IMR-90 (cell line): ENCODE measurements at regions not wholly inside any gene's neighbourhood (a gene's known extent, or its start where the extent isn't known, plus 50 kb on each side); places are given as distances from the start of the nearest gene placed in this dataset.

Source experiments
- ATAC-seq: fragments of 200-7000 bp; cut with Tn5 transposase; 2 replicates; pipeline ENCODE4 v1.9.1; 2020; ENCODE audit warnings: low read depth, mild to moderate bottlenecking, moderate library complexity
- BruUV-seq: library from RNA; stranded (reverse); fragments of 400-500 nt; replicated peaks from 2 replicates; lab custom pipeline; 2021; lab: Mats Ljungman, UMichigan
- CTCF ChIA-PET: fragments of 300-600 bp; formaldehyde crosslinking; extraction: SDS; loops from one replicate; lab custom pipeline; 2021; ENCODE audit warnings: antibody characterized with exemption; lab: Yijun Ruan, JAX
- POLR2A ChIA-PET: fragments of 300-600 bp; sonication (Branson Sonifier 250); formaldehyde crosslinking; loops from one replicate; lab custom pipeline; 2022; ENCODE audit warnings: antibody characterized with exemption; ENCODE audit not compliant: unreplicated experiment; lab: Charles Lee
- DNase-seq: peaks from one replicate; pipeline ENCODE4 v3.0.0; 2013
- H2AFZ ChIP-seq: replicated peaks from 2 replicates; pipeline ENCODE3; 2013; ENCODE audit warnings: low read length, mild to moderate bottlenecking; ENCODE audit not compliant: poor library complexity
- H2AK5ac ChIP-seq: 2 replicates; pipeline ENCODE4 v1.6.1; 2013; ENCODE audit warnings: low read depth, low read length, inconsistent platforms
- H2AK9ac ChIP-seq: replicated peaks from 2 replicates; pipeline ENCODE3; 2013; ENCODE audit warnings: mild to moderate bottlenecking, low read depth, low read length, moderate library complexity; ENCODE audit not compliant: poor library complexity
- H2BK120ac ChIP-seq: 2 replicates; pipeline ENCODE4 v1.6.1; 2013; ENCODE audit warnings: low read depth, low read length, inconsistent platforms
- H2BK15ac ChIP-seq: 3 replicates; pipeline ENCODE4 v1.6.1; 2013; ENCODE audit warnings: low read depth, low read length, inconsistent platforms
- H2BK20ac ChIP-seq: 2 replicates; pipeline ENCODE4 v1.6.1; 2013; ENCODE audit warnings: low read depth, mild to moderate bottlenecking, inconsistent platforms, low read length, moderate library complexity
- H2BK5ac ChIP-seq: 2 replicates; pipeline ENCODE4 v1.6.1; 2013; ENCODE audit warnings: mild to moderate bottlenecking, low read depth, low read length, inconsistent platforms; ENCODE audit not compliant: poor library complexity, severe bottlenecking
- H3K14ac ChIP-seq: replicated peaks from 2 replicates; pipeline ENCODE4 v1.6.1; 2013; ENCODE audit warnings: low read depth, low read length, inconsistent platforms
- H3K18ac ChIP-seq: 2 replicates; pipeline ENCODE4 v1.6.1; 2013; ENCODE audit warnings: low read depth, low read length, control low read depth
- H3K23ac ChIP-seq: 2 replicates; pipeline ENCODE4 v1.6.1; 2013; ENCODE audit warnings: low read depth, low read length, inconsistent platforms
- H3K27ac ChIP-seq: 2 replicates; pipeline ENCODE4 v1.5.1; 2013; ENCODE audit warnings: mild to moderate bottlenecking, control low read depth, low read length; ENCODE audit not compliant: insufficient read depth
- H3K27me3 ChIP-seq: 2 replicates; pipeline ENCODE4 v1.6.1; 2013; ENCODE audit warnings: low read length; ENCODE audit not compliant: control insufficient read depth, insufficient read depth
- H3K36me3 ChIP-seq: 2 replicates; pipeline ENCODE4 v1.6.1; 2013; ENCODE audit warnings: low read length, mixed read lengths; ENCODE audit not compliant: control insufficient read depth, insufficient read depth
- H3K4ac ChIP-seq: 2 replicates; pipeline ENCODE4 v1.6.1; 2013; ENCODE audit warnings: low read depth, low read length, inconsistent platforms
- H3K4me1 ChIP-seq: 2 replicates; pipeline ENCODE4 v1.6.1; 2013; ENCODE audit warnings: low read length, mixed read lengths; ENCODE audit not compliant: control insufficient read depth, insufficient read depth
- H3K4me2 ChIP-seq: 2 replicates; pipeline ENCODE4 v1.6.1; 2013; ENCODE audit warnings: low read depth, mild to moderate bottlenecking, control low read depth, low read length, moderate library complexity
- H3K4me3 ChIP-seq: 2 replicates; pipeline ENCODE4 v1.5.1; 2013; ENCODE audit warnings: low read depth, mild to moderate bottlenecking, control low read depth, low read length, moderate library complexity; ENCODE audit not compliant: insufficient read depth
- H3K56ac ChIP-seq: 2 replicates; pipeline ENCODE4 v1.6.1; 2013; ENCODE audit warnings: low read length, inconsistent platforms; ENCODE audit not compliant: insufficient read depth; ENCODE audit errors: extremely low read depth
- H3K79me1 ChIP-seq, 2 experiments: 2 replicates each; pipeline ENCODE4 v1.6.1; 2013; ENCODE audit warnings: low read length in 2 of 2, inconsistent platforms in 1 of 2, low read depth in 1 of 2
- H3K9ac ChIP-seq: 2 replicates; pipeline ENCODE4 v1.6.1; 2013; ENCODE audit warnings: low read depth, low read length, control low read depth
- H3K9me1 ChIP-seq: 2 replicates; pipeline ENCODE4 v1.6.1; 2013; ENCODE audit warnings: low read length, inconsistent platforms; ENCODE audit not compliant: insufficient read depth
- H3K9me3 ChIP-seq: 2 replicates; pipeline ENCODE4 v1.6.1; 2013; ENCODE audit warnings: low read length; ENCODE audit not compliant: control insufficient read depth, insufficient read depth
- H4K20me1 ChIP-seq: 2 replicates; pipeline ENCODE4 v1.6.1; 2013; ENCODE audit warnings: low read length, inconsistent platforms; ENCODE audit not compliant: insufficient read depth
- H4K5ac ChIP-seq: 2 replicates; pipeline ENCODE4 v1.6.1; 2013; ENCODE audit warnings: mild to moderate bottlenecking, low read depth, low read length, control low read depth
- H4K8ac ChIP-seq, 2 experiments: 2 replicates each; pipeline ENCODE4 v1.6.1; 2013; ENCODE audit warnings: low read depth in 2 of 2, low read length in 2 of 2, control low read depth in 1 of 2, inconsistent platforms in 1 of 2
- H4K91ac ChIP-seq: 2 replicates; pipeline ENCODE4 v1.6.1; 2013; ENCODE audit warnings: low read depth, low read length, inconsistent platforms; ENCODE audit not compliant: insufficient read depth
- CEBPB ChIP-seq: IDR thresholded peaks from 2 replicates; pipeline ENCODE4 v1.6.1; 2012; ENCODE audit warnings: low read depth, low read length, improper control_type of control experiment
- FOS ChIP-seq: fragments of 150-350 bp; IDR thresholded peaks from 2 replicates; pipeline ENCODE4 v1.6.1; 2016; ENCODE audit warnings: low read depth, low read length
- MAFK ChIP-seq: IDR thresholded peaks from 2 replicates; pipeline ENCODE4 v1.6.1; 2012; ENCODE audit warnings: low read depth, low read length, improper control_type of control experiment
- MAZ ChIP-seq: IDR thresholded peaks from 2 replicates; pipeline ENCODE4 v1.6.1; 2012; ENCODE audit warnings: low read depth, mild to moderate bottlenecking, low read length, improper control_type of control experiment, moderate library complexity, borderline replicate concordance
- RAD21 ChIP-seq: IDR thresholded peaks from 2 replicates; pipeline ENCODE4 v1.6.1; 2012; ENCODE audit warnings: low read length, improper control_type of control experiment
- RCOR1 ChIP-seq: IDR thresholded peaks from 2 replicates; pipeline ENCODE4 v1.6.1; 2012; ENCODE audit warnings: mild to moderate bottlenecking, low read length, improper control_type of control experiment; ENCODE audit not compliant: insufficient replicate concordance
- SMC3 ChIP-seq: fragments of 150-350 bp; IDR thresholded peaks from 2 replicates; pipeline ENCODE4 v1.6.1; 2016; ENCODE audit warnings: low read depth, mild to moderate bottlenecking, antibody characterized with exemption, low read length, moderate library complexity
- WGBS, 2 experiments: methylation state at CpG; one replicate each; pipeline versions ENCODE4 v1.1.5 to v1.1.7; 2013; ENCODE audit warnings: missing lambda C conversion rate in 2 of 2; ENCODE audit not compliant: insufficient read length in 1 of 2; ENCODE audit errors: extremely low coverage in 2 of 2; 5-methylcytosine and 5-hydroxymethylcytosine counted together
- dilution Hi-C: fragments of 300-500 bp; cut with HindIII; formaldehyde crosslinking; loops from one replicate; pipeline ENCODE4 v1.14.3; 2018; ENCODE audit warnings: low sequenced_read_pairs; ENCODE audit not compliant: unreplicated experiment
- in situ Hi-C: fragments of 300-500 bp; cut with MboI; formaldehyde crosslinking; loops from 3 replicates; pipeline ENCODE4 v1.14.3; 2019; ENCODE audit warnings: low sequenced_read_pairs, inconsistent platforms, mixed read lengths
- intact Hi-C: fragments of 100-400 bp; cut with micrococcal nuclease; formaldehyde crosslinking; loops from 2 replicates; pipeline ENCODE4 v1.10.0; 2022
- TF ChIP-seq, protein P1 (sequence below): conservative IDR thresholded peaks from 2 replicates; pipeline ENCODE4 v1.5.1; 2012; ENCODE audit warnings: mild to moderate bottlenecking, low read depth, low read length, improper control_type of control experiment
- TF ChIP-seq, protein P2 (sequence below): fragments of 150-350 bp; IDR thresholded peaks from 2 replicates; pipeline ENCODE4 v1.6.1; 2016; ENCODE audit warnings: low read depth, mild to moderate bottlenecking, low read length, moderate library complexity, borderline replicate concordance

- TF ChIP-seq CEBPB (no peak), RCOR1 (no peak), FOS (no peak), SMC3 (no peak), MAFK (no peak), RAD21 (no peak), MAZ (no peak)
- TF ChIP-seq, protein P1, sequence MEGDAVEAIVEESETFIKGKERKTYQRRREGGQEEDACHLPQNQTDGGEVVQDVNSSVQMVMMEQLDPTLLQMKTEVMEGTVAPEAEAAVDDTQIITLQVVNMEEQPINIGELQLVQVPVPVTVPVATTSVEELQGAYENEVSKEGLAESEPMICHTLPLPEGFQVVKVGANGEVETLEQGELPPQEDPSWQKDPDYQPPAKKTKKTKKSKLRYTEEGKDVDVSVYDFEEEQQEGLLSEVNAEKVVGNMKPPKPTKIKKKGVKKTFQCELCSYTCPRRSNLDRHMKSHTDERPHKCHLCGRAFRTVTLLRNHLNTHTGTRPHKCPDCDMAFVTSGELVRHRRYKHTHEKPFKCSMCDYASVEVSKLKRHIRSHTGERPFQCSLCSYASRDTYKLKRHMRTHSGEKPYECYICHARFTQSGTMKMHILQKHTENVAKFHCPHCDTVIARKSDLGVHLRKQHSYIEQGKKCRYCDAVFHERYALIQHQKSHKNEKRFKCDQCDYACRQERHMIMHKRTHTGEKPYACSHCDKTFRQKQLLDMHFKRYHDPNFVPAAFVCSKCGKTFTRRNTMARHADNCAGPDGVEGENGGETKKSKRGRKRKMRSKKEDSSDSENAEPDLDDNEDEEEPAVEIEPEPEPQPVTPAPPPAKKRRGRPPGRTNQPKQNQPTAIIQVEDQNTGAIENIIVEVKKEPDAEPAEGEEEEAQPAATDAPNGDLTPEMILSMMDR = no peak
- TF ChIP-seq, protein P2, sequence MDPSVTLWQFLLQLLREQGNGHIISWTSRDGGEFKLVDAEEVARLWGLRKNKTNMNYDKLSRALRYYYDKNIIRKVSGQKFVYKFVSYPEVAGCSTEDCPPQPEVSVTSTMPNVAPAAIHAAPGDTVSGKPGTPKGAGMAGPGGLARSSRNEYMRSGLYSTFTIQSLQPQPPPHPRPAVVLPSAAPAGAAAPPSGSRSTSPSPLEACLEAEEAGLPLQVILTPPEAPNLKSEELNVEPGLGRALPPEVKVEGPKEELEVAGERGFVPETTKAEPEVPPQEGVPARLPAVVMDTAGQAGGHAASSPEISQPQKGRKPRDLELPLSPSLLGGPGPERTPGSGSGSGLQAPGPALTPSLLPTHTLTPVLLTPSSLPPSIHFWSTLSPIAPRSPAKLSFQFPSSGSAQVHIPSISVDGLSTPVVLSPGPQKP = no peak
- H2BK120ac ChIP-seq = no peak overlapping the region
- H2AK9ac ChIP-seq = no peak overlapping the region
- no peak overlapping the region for H3K18ac ChIP-seq
- no peak overlapping the region for H2BK5ac ChIP-seq
- no peak overlapping the region for H4K5ac ChIP-seq
- no peak overlapping the region for H2AFZ ChIP-seq
- H3K36me3 ChIP-seq = no peaks in the 10 kb centered on the region
- dilution Hi-C loops (no loop called here), intact Hi-C loops (no loop called here), in situ Hi-C loops (no loop called here)
- H3K27me3 ChIP-seq = no peaks in the 10 kb centered on the region
- H3K23ac ChIP-seq = no peak overlapping the region
- H2BK20ac ChIP-seq = no peak overlapping the region
- no peak overlapping the region for H2BK15ac ChIP-seq
- no peak for ATAC-seq
- no peaks in the 10 kb centered on the region for H4K20me1 ChIP-seq
- no peak overlapping the region for H3K9ac ChIP-seq
- no peak for DNase-seq
- no TSS peak for BruUV-seq
- no peaks in the 10 kb centered on the region for H3K79me1 ChIP-seq
- H4K8ac ChIP-seq = no peak overlapping the region
- H3K9me1 ChIP-seq = no peaks in the 10 kb centered on the region
- no peak overlapping the region for H3K14ac ChIP-seq
- H3K56ac ChIP-seq = no peak overlapping the region
- no peaks in the 10 kb centered on the region for H3K4me1 ChIP-seq
- 74% methylated on average over 3 of the region's 4 CpGs; no CpG with 5 or more reads in 1 of the 2 experiments for WGBS, 2 experiments
- no peak overlapping the region for H4K91ac ChIP-seq
- POLR2A ChIA-PET = no interaction called here
- H3K27ac ChIP-seq = no peak overlapping the region
- H3K4me3 ChIP-seq = no peak overlapping the region
- no peaks in the 10 kb centered on the region for H3K9me3 ChIP-seq
- H2AK5ac ChIP-seq = no peak overlapping the region
- H3K4me2 ChIP-seq = no peak overlapping the region
- H3K4ac ChIP-seq = no peak overlapping the region
- CTCF ChIA-PET = interaction anchor here (1.1 kb wide), 1 partner anchor 50 kb away, joined by 3 read pairs; no protein-coding TSS in a partner anchor
Observed at GRCh38 chr6:96724641-96725040, 112.6 kb downstream of the GPR63 start.
